ENCODE measurements at regions not wholly inside any gene's neighbourhood (a gene's known extent, or its start where the extent isn't known, plus 50 kb on each side); places are given as distances from the start of the nearest gene placed in this dataset.
A peak's percentile ranks its signal among the peaks of the same experiment; 100 is the strongest.
"Not testable (repeated sequence)": the region's sequence is repeated elsewhere in the genome, so short reads cannot be mapped to it uniquely, and the experiment has no call there.

GRCh38 chr4:106530024-106530361 lies 161.4 kb upstream of the GIMD1 start:
- no peak for FAIRE-seq
- DNase-seq (ENCODE audit: low spot score), result no peak

- no peak for FAIRE-seq
- peak; percentile 20 for DNase-seq (ENCODE audit: low spot score)
Observed at GRCh38 chr4:106529348-106530023, 160.9 kb upstream of the GIMD1 start.

GRCh38 chr4:106527316-106527715 lies 158.7 kb upstream of the GIMD1 start:
- FAIRE-seq (no peak), DNase-seq (ENCODE audit: low spot score) (no peak)

GRCh38 chr4:106525425-106525824 lies 156.8 kb upstream of the GIMD1 start:
- not testable (repeated sequence) for FAIRE-seq; DNase-seq (ENCODE audit: low spot score)

- DNase-seq (ENCODE audit: low spot score); FAIRE-seq: not testable (repeated sequence)
Observed at GRCh38 chr4:106524772-106525171, 156.2 kb upstream of the GIMD1 start.

- DNase-seq (ENCODE audit: low spot score) (no peak), FAIRE-seq (no peak)
Observed at GRCh38 chr4:106522839-106523238, 154.3 kb upstream of the GIMD1 start.

- no peak for DNase-seq (ENCODE audit: low spot score)
- no peak for FAIRE-seq
Observed at GRCh38 chr4:106512706-106513105, 144.1 kb upstream of the GIMD1 start.

- FAIRE-seq, result no peak
- no peak for DNase-seq (ENCODE audit: low spot score)
Observed at GRCh38 chr4:106507440-106507839, 138.9 kb upstream of the GIMD1 start.

GRCh38 chr4:106503116-106504050 lies 134.8 kb upstream of the GIMD1 start:
- DNase-seq (ENCODE audit: low spot score) (no peak), FAIRE-seq (no peak)

GRCh38 chr4:106502106-106502699 lies 133.6 kb upstream of the GIMD1 start:
- FAIRE-seq (no peak), DNase-seq (ENCODE audit: low spot score) (peak; percentile 69)

GRCh38 chr4:106497271-106497670 lies 128.7 kb upstream of the GIMD1 start:
- FAIRE-seq (no peak), DNase-seq (ENCODE audit: low spot score) (no peak)

GRCh38 chr4:106496061-106496460 lies 127.5 kb upstream of the GIMD1 start:
- FAIRE-seq, result no peak

GRCh38 chr4:106495476-106495875 lies 126.9 kb upstream of the GIMD1 start:
- DNase-seq (ENCODE audit: low spot score) (no peak), FAIRE-seq (no peak)

More at GRCh38 chr4:106496061-106496460, 127.5 kb upstream of the GIMD1 start:
- DNase-seq (ENCODE audit: low spot score), result no peak

GRCh38 chr4:106494066-106494465 lies 125.5 kb upstream of the GIMD1 start:
- DNase-seq (ENCODE audit: low spot score), result no peak
- no peak for FAIRE-seq

GRCh38 chr4:106493086-106493485 lies 124.5 kb upstream of the GIMD1 start:
- FAIRE-seq, result no peak
- DNase-seq (ENCODE audit: low spot score), result no peak

- no peak for FAIRE-seq
- DNase-seq (ENCODE audit: low spot score), result no peak
Observed at GRCh38 chr4:106486533-106486932, 118.0 kb upstream of the GIMD1 start.

GRCh38 chr4:106481801-106482200 lies 113.2 kb upstream of the GIMD1 start:
- FAIRE-seq (no peak), DNase-seq (ENCODE audit: low spot score) (no peak)

- DNase-seq (ENCODE audit: low spot score), result no peak
- no peak for FAIRE-seq
Observed at GRCh38 chr4:106478152-106478551, 109.6 kb upstream of the GIMD1 start.

- DNase-seq (ENCODE audit: low spot score), result no peak
- no peak for FAIRE-seq
Observed at GRCh38 chr4:106476741-106477140, 108.2 kb upstream of the GIMD1 start.

GRCh38 chr4:106473515-106473914 lies 104.9 kb upstream of the GIMD1 start:
- DNase-seq (ENCODE audit: low spot score), result no peak
- no peak for FAIRE-seq

GRCh38 chr4:106471151-106471550 lies 102.6 kb upstream of the GIMD1 start:
- FAIRE-seq, result no peak
- DNase-seq (ENCODE audit: low spot score), result no peak

GRCh38 chr4:106463622-106464021 lies 95.0 kb upstream of the GIMD1 start:
- DNase-seq (ENCODE audit: low spot score) (no peak), FAIRE-seq (no peak)
